ENCODE measurements at regions not wholly inside any gene's neighbourhood (a gene's known extent, or its start where the extent isn't known, plus 50 kb on each side); places are given as distances from the start of the nearest gene placed in this dataset.

- TF ChIP-seq CTCF (IDR thresholded peaks at IDR 0.05) (no peak), POLR2A (IDR thresholded peaks at IDR 0.05) (no peak)
Measured at GRCh38 chr18:41121116-41121826, 833.8 kb upstream of the PIK3C3 start.

Data from Peyer's patch (tissue), 4 donors.